Cardiac fibroblast (primary cell): ENCODE measurements at regions not wholly inside any gene's neighbourhood (a gene's known extent, or its start where the extent isn't known, plus 50 kb on each side); places are given as distances from the start of the nearest gene placed in this dataset.
"Not testable (repeated sequence)": the region's sequence is repeated elsewhere in the genome, so short reads cannot be mapped to it uniquely, and the experiment has no call there.

Source experiments
- DNase-seq, 2 donors: peaks; one replicate each; pipeline versions ENCODE4 v3.0.0 to v3.0.0-alpha.2; 2010; ENCODE audit warnings: low read depth in 2 of 2
- H3K4me3 ChIP-seq, 2 donors: replicated peaks in 1 of 2; 1 replicate in 1 of 2; 2 replicates in 1 of 2; pipeline ENCODE4 v1.5.1; 2011; ENCODE audit warnings: low read depth in 2 of 2, low read length in 2 of 2, mild to moderate bottlenecking in 2 of 2, moderate library complexity in 1 of 2
- TF ChIP-seq, protein P1 (sequence below): IDR thresholded peaks from one replicate; pipeline ENCODE4 v1.5.1; 2011; ENCODE audit warnings: low read depth, mild to moderate bottlenecking, low read length, inconsistent platforms

GRCh38 chr5:96101358-96102089 lies 139.9 kb upstream of the ELL2 start:
- H3K4me3 ChIP-seq, result no peak overlapping the region
- no peak for DNase-seq
- TF ChIP-seq, protein P1, sequence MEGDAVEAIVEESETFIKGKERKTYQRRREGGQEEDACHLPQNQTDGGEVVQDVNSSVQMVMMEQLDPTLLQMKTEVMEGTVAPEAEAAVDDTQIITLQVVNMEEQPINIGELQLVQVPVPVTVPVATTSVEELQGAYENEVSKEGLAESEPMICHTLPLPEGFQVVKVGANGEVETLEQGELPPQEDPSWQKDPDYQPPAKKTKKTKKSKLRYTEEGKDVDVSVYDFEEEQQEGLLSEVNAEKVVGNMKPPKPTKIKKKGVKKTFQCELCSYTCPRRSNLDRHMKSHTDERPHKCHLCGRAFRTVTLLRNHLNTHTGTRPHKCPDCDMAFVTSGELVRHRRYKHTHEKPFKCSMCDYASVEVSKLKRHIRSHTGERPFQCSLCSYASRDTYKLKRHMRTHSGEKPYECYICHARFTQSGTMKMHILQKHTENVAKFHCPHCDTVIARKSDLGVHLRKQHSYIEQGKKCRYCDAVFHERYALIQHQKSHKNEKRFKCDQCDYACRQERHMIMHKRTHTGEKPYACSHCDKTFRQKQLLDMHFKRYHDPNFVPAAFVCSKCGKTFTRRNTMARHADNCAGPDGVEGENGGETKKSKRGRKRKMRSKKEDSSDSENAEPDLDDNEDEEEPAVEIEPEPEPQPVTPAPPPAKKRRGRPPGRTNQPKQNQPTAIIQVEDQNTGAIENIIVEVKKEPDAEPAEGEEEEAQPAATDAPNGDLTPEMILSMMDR, result no peak

DNA sequence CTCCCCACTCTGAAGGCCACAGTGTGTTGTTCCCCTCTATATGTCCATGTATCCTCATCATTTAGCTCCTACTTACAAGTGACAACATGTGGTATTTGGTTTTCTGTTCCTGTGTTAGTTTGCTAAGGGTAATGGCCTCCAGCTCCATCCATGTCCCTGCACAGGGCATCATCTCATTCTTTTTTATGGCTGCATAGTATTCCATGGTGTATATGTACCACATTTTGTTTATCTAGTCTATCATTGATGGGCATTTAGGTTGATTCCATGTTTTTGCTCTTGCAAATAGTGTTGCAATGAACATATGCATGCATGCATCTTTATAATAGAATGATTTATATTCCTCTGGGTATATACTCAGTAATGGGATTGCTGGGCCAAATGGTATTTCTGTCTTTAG lies 135.8 kb upstream of the ELL2 start:
- DNase-seq, H3K4me3 ChIP-seq: not testable (repeated sequence)

GRCh38 chr5:96096724-96097123 lies 135.1 kb upstream of the ELL2 start:
- H3K4me3 ChIP-seq, result no peak overlapping the region
- TF ChIP-seq, protein P1, result no peak
- peak in 1 of 2 donors; percentile 51 for DNase-seq

DNA sequence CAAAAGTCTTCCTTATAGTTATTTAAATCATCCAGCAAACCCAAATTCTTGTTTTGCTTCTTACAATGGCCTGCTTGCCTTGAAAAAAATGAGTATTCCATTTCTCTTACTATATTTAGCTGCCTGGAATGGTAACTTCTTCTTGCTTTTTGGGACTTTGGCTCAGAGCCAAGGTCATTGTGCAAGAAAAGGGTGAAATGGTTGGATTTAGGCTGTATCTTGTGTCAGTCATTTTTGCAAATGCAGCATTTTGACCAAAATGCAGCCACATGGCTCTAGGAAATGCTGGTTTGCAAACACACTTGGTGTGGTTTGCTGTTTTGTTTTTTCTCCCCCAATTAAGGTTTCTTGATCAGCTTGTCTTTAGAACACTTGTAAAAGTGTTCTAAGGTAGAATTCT lies 133.3 kb upstream of the ELL2 start:
- DNase-seq, result peak in 1 of 2 donors; percentile 58
- no peak overlapping the region for H3K4me3 ChIP-seq
- TF ChIP-seq, protein P1, result no peak

DNA sequence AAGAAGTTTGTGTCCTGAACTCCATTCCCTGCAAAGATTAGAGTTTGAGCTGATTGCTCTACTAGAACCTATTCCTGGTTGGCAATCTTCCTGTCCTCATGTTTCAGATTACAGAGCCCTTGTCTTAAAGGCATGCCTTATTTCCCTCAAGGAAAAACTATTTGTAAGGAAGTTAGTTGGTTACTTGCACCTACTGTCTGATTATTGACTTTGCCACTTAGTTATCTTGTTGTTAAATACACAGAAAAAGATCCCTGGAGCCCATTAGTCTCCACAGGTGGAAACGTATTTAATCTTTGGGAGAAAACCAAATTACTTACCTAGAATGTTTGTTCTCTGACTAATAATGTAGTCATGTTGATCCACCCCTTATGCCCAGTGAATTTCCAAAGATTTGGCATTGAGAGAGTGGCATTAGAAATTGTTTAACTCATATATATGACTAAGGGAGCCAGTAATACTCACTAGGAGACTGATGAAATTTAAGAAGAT lies 132.3 kb upstream of the ELL2 start:
- no peak overlapping the region for H3K4me3 ChIP-seq
- TF ChIP-seq, protein P1, result no peak
- peak in 1 of 2 donors; percentile 24 for DNase-seq

DNA sequence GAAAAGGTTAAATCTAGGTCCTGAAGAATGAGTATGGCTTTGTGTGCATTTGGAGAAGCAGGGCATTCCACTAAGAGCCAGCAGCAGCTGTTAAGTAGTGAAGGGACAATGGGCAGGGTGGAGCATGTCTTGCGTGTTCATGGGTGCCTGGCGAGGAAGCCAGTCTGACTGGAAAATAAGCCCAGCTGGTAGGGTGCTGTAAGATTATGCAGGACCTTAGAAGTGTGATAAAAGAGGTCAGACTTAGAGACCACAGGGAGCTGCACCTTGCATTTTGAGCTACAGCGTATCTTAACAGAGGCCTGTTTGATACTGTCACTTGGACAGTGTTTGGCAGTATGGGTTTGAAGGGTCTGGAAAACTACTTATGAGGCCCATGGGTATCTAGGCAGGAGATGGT lies 131.7 kb upstream of the ELL2 start:
- TF ChIP-seq, protein P1, result no peak
- H3K4me3 ChIP-seq, result no peak overlapping the region
- no peak for DNase-seq

DNA sequence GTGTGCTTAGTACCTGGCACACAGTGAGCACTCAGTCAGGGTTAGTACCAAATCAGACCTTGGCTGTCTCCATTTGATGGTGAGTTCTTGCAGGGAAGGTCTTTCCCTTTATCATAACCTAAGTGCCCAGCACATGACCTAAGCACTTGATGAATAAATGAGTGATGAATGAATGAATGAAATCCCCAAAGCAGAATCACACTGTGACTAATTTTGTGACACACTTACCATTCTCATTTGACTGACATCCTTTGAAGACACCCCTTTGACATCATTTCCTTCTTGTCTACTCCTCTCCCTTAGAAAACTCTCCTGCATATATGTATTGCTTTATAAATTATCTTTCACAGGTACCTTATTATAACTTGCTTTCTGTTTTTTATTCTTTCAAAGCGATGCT lies 130.2 kb upstream of the ELL2 start:
- DNase-seq, result no peak
- H3K4me3 ChIP-seq, result no peak overlapping the region
- TF ChIP-seq, protein P1, result no peak
